ENCODE measurements at regions not wholly inside any gene's neighbourhood (a gene's known extent, or its start where the extent isn't known, plus 50 kb on each side); places are given as distances from the start of the nearest gene placed in this dataset.

GRCh38 chr11:32313477-32313876 is 121.9 kb downstream of the WT1 start:
- Histone ChIP-seq H3K9me3 (ENCODE audit: control insufficient read depth in 2 of 2, low read length in 2 of 2) (no peaks in the 10 kb centered on the region), H3K27me3 (ENCODE audit: control insufficient read depth, insufficient read depth, low read length) (no peaks in the 10 kb centered on the region), H3K36me3 (ENCODE audit: control insufficient read depth, insufficient read depth, low read length) (no peaks in the 10 kb centered on the region), H3K4me3 (ENCODE audit: low read depth, low read length) (no peak overlapping the region), H3K27ac (ENCODE audit: insufficient read depth, low read length, poor library complexity, severe bottlenecking) (no peak overlapping the region), H3K4me1 (ENCODE audit: control insufficient read depth, insufficient read depth, low read length, poor library complexity, severe bottlenecking) (no peaks in the 10 kb centered on the region)
- no peak for ATAC-seq (ENCODE audit: low read depth in 2 of 2)
- H3K27me3 Mint-ChIP-seq, result peaks cover 15% of the 10 kb centered on the region
- H3K27ac Mint-ChIP-seq, result no peak overlapping the region
- no peaks in the 10 kb centered on the region for H3K36me3 Mint-ChIP-seq
- no peaks in the 10 kb centered on the region for H3K9me3 Mint-ChIP-seq
- no peaks in the 10 kb centered on the region for H3K4me1 Mint-ChIP-seq
- DNase-seq, result no peak
- H3K4me3 Mint-ChIP-seq, result no peak overlapping the region

DNA sequence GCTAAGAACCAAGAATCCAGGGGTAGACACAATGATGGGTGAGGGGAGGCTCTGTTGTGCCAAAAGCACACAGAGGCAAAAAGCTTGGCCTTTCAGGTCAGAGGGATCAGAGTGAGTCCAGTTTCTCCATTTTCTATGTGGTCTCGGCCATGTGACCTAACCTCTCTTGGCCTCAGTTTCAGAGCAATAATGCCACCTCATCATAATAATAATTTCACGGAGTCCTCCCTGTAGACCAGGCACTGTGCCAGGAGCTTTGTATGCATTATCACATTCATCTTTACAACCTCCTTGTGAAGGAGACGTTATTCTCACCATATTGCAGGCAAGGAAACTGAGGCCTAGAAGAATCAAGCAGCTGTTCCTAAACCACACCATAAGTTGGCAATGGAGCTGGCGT is 120.2 kb downstream of the WT1 start:
- Histone ChIP-seq H3K4me3 (ENCODE audit: low read depth, low read length) (no peak overlapping the region), H3K4me1 (ENCODE audit: control insufficient read depth, insufficient read depth, low read length, poor library complexity, severe bottlenecking) (no peaks in the 10 kb centered on the region), H3K27me3 (ENCODE audit: control insufficient read depth, insufficient read depth, low read length) (no peaks in the 10 kb centered on the region), H3K36me3 (ENCODE audit: control insufficient read depth, insufficient read depth, low read length) (no peaks in the 10 kb centered on the region), H3K9me3 (ENCODE audit: control insufficient read depth in 2 of 2, low read length in 2 of 2) (no peaks in the 10 kb centered on the region), H3K27ac (ENCODE audit: insufficient read depth, low read length, poor library complexity, severe bottlenecking) (no peak overlapping the region)
- Mint-ChIP-seq H3K27ac (no peak overlapping the region), H3K36me3 (no peaks in the 10 kb centered on the region), H3K4me3 (no peak overlapping the region), H3K9me3 (no peaks in the 10 kb centered on the region), H3K4me1 (no peaks in the 10 kb centered on the region), H3K27me3 (peaks cover 15% of the 10 kb centered on the region)
- DNase-seq (no peak), ATAC-seq (ENCODE audit: low read depth in 2 of 2) (no peak)

DNA sequence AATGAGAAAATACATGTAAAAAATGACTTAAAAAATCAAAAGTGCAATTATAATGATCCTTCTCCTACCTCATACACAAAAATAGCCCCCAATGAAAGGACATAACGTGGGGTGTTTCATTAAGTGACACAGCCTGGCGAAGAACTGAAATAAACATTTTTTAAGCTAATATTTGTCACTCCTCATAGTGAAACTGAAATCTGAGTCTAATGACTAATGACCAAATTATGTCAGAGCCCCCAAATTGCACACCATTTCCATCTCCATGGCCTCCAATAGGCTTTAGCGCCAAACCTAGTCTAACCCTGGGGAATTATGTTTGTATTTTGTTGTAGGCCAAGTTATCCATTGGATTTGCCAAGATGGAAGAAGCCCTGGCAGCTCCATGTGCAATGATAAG is 119.1 kb downstream of the WT1 start:
- no peaks in the 10 kb centered on the region for H3K9me3 ChIP-seq (ENCODE audit: control insufficient read depth in 2 of 2, low read length in 2 of 2)
- H3K36me3 ChIP-seq (ENCODE audit: control insufficient read depth, insufficient read depth, low read length), result no peaks in the 10 kb centered on the region
- Mint-ChIP-seq H3K4me1 (no peaks in the 10 kb centered on the region), H3K27me3 (peaks cover 15% of the 10 kb centered on the region), H3K4me3 (no peak overlapping the region), H3K27ac (no peak overlapping the region), H3K9me3 (no peaks in the 10 kb centered on the region), H3K36me3 (no peaks in the 10 kb centered on the region)
- DNase-seq (no peak), ATAC-seq (ENCODE audit: low read depth in 2 of 2) (no peak)
- no peak overlapping the region for H3K4me3 ChIP-seq (ENCODE audit: low read depth, low read length)
- H3K27ac ChIP-seq (ENCODE audit: insufficient read depth, low read length, poor library complexity, severe bottlenecking), result no peak overlapping the region
- no peaks in the 10 kb centered on the region for H3K27me3 ChIP-seq (ENCODE audit: control insufficient read depth, insufficient read depth, low read length)
- H3K4me1 ChIP-seq (ENCODE audit: control insufficient read depth, insufficient read depth, low read length, poor library complexity, severe bottlenecking), result no peaks in the 10 kb centered on the region

DNA sequence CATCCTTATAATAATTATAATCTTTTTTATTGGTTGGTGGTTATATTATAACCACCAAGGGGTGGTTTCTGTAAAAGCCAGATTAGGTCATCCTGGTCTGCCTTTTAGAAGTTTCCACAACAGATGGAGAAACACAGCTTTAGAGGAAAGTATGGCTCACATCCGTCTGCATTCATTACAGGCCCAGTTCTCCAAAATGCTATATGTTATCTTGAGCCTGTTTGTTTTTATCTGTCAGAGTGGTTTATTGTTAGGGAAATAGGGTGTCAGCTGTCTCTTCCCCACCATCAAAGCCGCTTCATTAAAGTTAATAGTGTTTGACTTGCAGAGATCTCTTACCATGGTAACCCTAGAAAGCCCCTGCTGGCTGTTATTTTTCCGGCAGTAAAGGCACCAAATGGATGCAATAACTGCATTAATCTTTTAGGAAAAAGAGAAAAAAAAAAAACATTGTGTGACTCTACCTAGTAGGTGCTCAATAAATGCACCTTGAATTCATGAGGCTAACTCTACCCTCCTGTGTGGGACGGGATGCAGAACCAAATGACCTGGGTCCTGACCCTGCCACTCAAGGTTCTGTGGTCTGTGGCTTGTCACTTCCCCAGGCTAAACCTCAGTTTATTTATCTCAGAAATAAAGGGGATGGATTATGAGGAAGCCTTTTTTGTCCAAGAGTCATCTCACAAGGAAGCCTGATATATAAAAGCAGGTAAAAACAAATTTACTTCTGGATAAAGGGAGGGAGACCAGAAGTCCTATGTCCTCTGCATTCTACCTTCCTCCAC is 118.3 kb downstream of the WT1 start:
- no peak overlapping the region for H3K27ac Mint-ChIP-seq
- no peak overlapping the region for H3K4me3 ChIP-seq (ENCODE audit: low read depth, low read length)

GRCh38 chr11:32317643-32318042 is 117.7 kb downstream of the WT1 start:
- no peaks in the 10 kb centered on the region for H3K4me1 Mint-ChIP-seq
- peaks cover 8% of the 10 kb centered on the region for H3K27me3 Mint-ChIP-seq
- Histone ChIP-seq H3K4me3 (ENCODE audit: low read depth, low read length) (no peak overlapping the region), H3K27me3 (ENCODE audit: control insufficient read depth, insufficient read depth, low read length) (no peaks in the 10 kb centered on the region), H3K9me3 (ENCODE audit: control insufficient read depth in 2 of 2, low read length in 2 of 2) (no peaks in the 10 kb centered on the region), H3K4me1 (ENCODE audit: control insufficient read depth, insufficient read depth, low read length, poor library complexity, severe bottlenecking) (no peaks in the 10 kb centered on the region), H3K27ac (ENCODE audit: insufficient read depth, low read length, poor library complexity, severe bottlenecking) (no peak overlapping the region), H3K36me3 (ENCODE audit: control insufficient read depth, insufficient read depth, low read length) (no peaks in the 10 kb centered on the region)
- ATAC-seq (ENCODE audit: low read depth in 2 of 2) (no peak), DNase-seq (no peak)
- no peaks in the 10 kb centered on the region for H3K36me3 Mint-ChIP-seq
- no peaks in the 10 kb centered on the region for H3K9me3 Mint-ChIP-seq
- H3K27ac Mint-ChIP-seq, result no peak overlapping the region
- H3K4me3 Mint-ChIP-seq, result no peak overlapping the region

More for the DNA sequence above, 118.3 kb downstream of the WT1 start:
- no peaks in the 10 kb centered on the region for H3K4me1 Mint-ChIP-seq
- DNase-seq, result no peak
- Histone ChIP-seq H3K36me3 (ENCODE audit: control insufficient read depth, insufficient read depth, low read length) (no peaks in the 10 kb centered on the region), H3K27ac (ENCODE audit: insufficient read depth, low read length, poor library complexity, severe bottlenecking) (no peak overlapping the region), H3K4me1 (ENCODE audit: control insufficient read depth, insufficient read depth, low read length, poor library complexity, severe bottlenecking) (no peaks in the 10 kb centered on the region), H3K27me3 (ENCODE audit: control insufficient read depth, insufficient read depth, low read length) (no peaks in the 10 kb centered on the region), H3K9me3 (ENCODE audit: control insufficient read depth in 2 of 2, low read length in 2 of 2) (no peaks in the 10 kb centered on the region)
- peaks cover 13% of the 10 kb centered on the region for H3K27me3 Mint-ChIP-seq
- H3K9me3 Mint-ChIP-seq, result no peaks in the 10 kb centered on the region
- no peak overlapping the region for H3K4me3 Mint-ChIP-seq
- ATAC-seq (ENCODE audit: low read depth in 2 of 2), result no peak
- no peaks in the 10 kb centered on the region for H3K36me3 Mint-ChIP-seq

- H3K9me3 Mint-ChIP-seq, result no peaks in the 10 kb centered on the region
- no peak overlapping the region for H3K27ac Mint-ChIP-seq
- H3K27me3 Mint-ChIP-seq, result peaks cover 10% of the 10 kb centered on the region
- no peak for ATAC-seq (ENCODE audit: low read depth in 2 of 2)
- Histone ChIP-seq H3K4me1 (ENCODE audit: control insufficient read depth, insufficient read depth, low read length, poor library complexity, severe bottlenecking) (no peaks in the 10 kb centered on the region), H3K9me3 (ENCODE audit: control insufficient read depth in 2 of 2, low read length in 2 of 2) (no peaks in the 10 kb centered on the region), H3K36me3 (ENCODE audit: control insufficient read depth, insufficient read depth, low read length) (no peaks in the 10 kb centered on the region), H3K27me3 (ENCODE audit: control insufficient read depth, insufficient read depth, low read length) (no peaks in the 10 kb centered on the region), H3K27ac (ENCODE audit: insufficient read depth, low read length, poor library complexity, severe bottlenecking) (no peak overlapping the region), H3K4me3 (ENCODE audit: low read depth, low read length) (no peak overlapping the region)
- no peaks in the 10 kb centered on the region for H3K4me1 Mint-ChIP-seq
- no peak for DNase-seq
- no peak overlapping the region for H3K4me3 Mint-ChIP-seq
- no peaks in the 10 kb centered on the region for H3K36me3 Mint-ChIP-seq
These were observed 117.0 kb downstream of the WT1 start for GRCh38 chr11:32318071-32319055.

GRCh38 chr11:32323814-32324130 is 111.6 kb downstream of the WT1 start:
- peaks cover 0 to 2% (median 0%) of the 10 kb centered on the region in 7 donors for H3K9me3 Mint-ChIP-seq
- no peak for DNase-seq

More at GRCh38 chr11:32323814-32324130, 111.6 kb downstream of the WT1 start:
- H3K4me3 Mint-ChIP-seq, result no peak overlapping the region
- H3K36me3 Mint-ChIP-seq, result no peaks in the 10 kb centered on the region
- no peak for ATAC-seq (ENCODE audit: low read depth in 2 of 2)
- no peaks in the 10 kb centered on the region for H3K4me1 Mint-ChIP-seq
- Histone ChIP-seq H3K9me3 (ENCODE audit: control insufficient read depth in 2 of 2, low read length in 2 of 2) (peaks cover 0 to 3% of the 10 kb centered on the region in 2 experiments), H3K36me3 (ENCODE audit: control insufficient read depth, insufficient read depth, low read length) (no peaks in the 10 kb centered on the region), H3K4me1 (ENCODE audit: control insufficient read depth, insufficient read depth, low read length, poor library complexity, severe bottlenecking) (no peaks in the 10 kb centered on the region), H3K4me3 (ENCODE audit: low read depth, low read length) (no peak overlapping the region), H3K27ac (ENCODE audit: insufficient read depth, low read length, poor library complexity, severe bottlenecking) (no peak overlapping the region), H3K27me3 (ENCODE audit: control insufficient read depth, insufficient read depth, low read length) (no peaks in the 10 kb centered on the region)
- no peak overlapping the region for H3K27ac Mint-ChIP-seq
- H3K27me3 Mint-ChIP-seq, result peaks cover 11% of the 10 kb centered on the region

Measured in CD4-positive, CD25-positive, alpha-beta regulatory T cell (primary cell).